Heart right ventricle (tissue), 16 donors: ENCODE measurements at regions not wholly inside any gene's neighbourhood (a gene's known extent, or its start where the extent isn't known, plus 50 kb on each side); places are given as distances from the start of the nearest gene placed in this dataset.

Source experiments
- ATAC-seq, 8 donors: fragments of 200-7000 bp; cut with Tn5 transposase; one replicate each; pipeline ENCODE4 v1.9.1; 2020; ENCODE audit warnings: mild to moderate bottlenecking in 8 of 8, moderate library complexity in 8 of 8, moderate number of reproducible peaks in 1 of 8
- DNase-seq, 2 donors: peaks; one replicate each; pipeline ENCODE4 v3.0.0-alpha.2; 2020
- H3K27ac ChIP-seq, 10 donors: fragments of 200-600 bp; sonication (generic) in 2 of 10; one replicate each; pipeline versions ENCODE4 v1.5.0 to v1.8.0; 2020 to 2022; ENCODE audit warnings: mild to moderate bottlenecking in 3 of 10
- H3K27me3 ChIP-seq, 7 donors: fragments of 200-600 bp; one replicate each; pipeline ENCODE4 v1.8.0; 2021 to 2022; ENCODE audit warnings: mild to moderate bottlenecking in 2 of 7
- H3K36me3 ChIP-seq, 9 donors: fragments of 200-600 bp; sonication (generic) in 1 of 9; one replicate each; pipeline versions ENCODE4 v1.5.0 to v1.8.0; 2020 to 2022; ENCODE audit warnings: mild to moderate bottlenecking in 2 of 9
- H3K4me1 ChIP-seq, 9 donors: fragments of 200-600 bp; sonication (generic) in 1 of 9; one replicate each; pipeline versions ENCODE4 v1.5.0 to v1.8.0; 2020 to 2022; ENCODE audit warnings: mild to moderate bottlenecking in 4 of 9
- H3K4me3 ChIP-seq, 10 donors: fragments of 200-600 bp; sonication (generic) in 2 of 10; one replicate each; pipeline versions ENCODE4 v1.5.0 to v1.8.0; 2020 to 2022; ENCODE audit warnings: mild to moderate bottlenecking in 7 of 10, moderate library complexity in 2 of 10
- H3K9me3 ChIP-seq, 11 donors: fragments of 200-600 bp in 10 of 11; sonication (generic) in 2 of 11; one replicate each; pipeline versions ENCODE4 v1.5.0 to v1.8.0; 2013 to 2022; ENCODE audit warnings: mild to moderate bottlenecking in 2 of 11, control low read depth in 1 of 11, moderate library complexity in 1 of 11
- WGBS, 2 donors: extraction: QIAGEN DNeasy Blood & Tissue Kit; methylation state at CpG; one replicate each; pipeline ENCODE4 v1.1.7; 2013; ENCODE audit warnings: inconsistent platforms in 1 of 2; 5-methylcytosine and 5-hydroxymethylcytosine counted together
- intact Hi-C, 10 donors: fragments of 100-400 bp; cut with DNase I; formaldehyde crosslinking; loops; one replicate each; pipeline versions ENCODE4 v1.11.1 to v1.14.2; 2022
- TF ChIP-seq, protein P1 (sequence below), 9 donors: fragments of 200-600 bp; sonication (generic) in 2 of 9; IDR thresholded peaks; one replicate each; pipeline versions ENCODE4 v1.5.0 to v1.8.0; 2021 to 2022; ENCODE audit warnings: antibody characterized with exemption in 9 of 9, mild to moderate bottlenecking in 5 of 9, moderate library complexity in 1 of 9
- donor health status: Arrhythmogenic right ventricular cardiomyopathy.
- donor health status: ischemic (EF 13 %, LVEDD 7.1; RV severe dilation, severe dysfunction).
- donor health status: healthy with polysubstance abuse.
- donor health status: DM: no; HTN: yes; CAD: no.
- donor health status: DM: no; HTN: no; CAD: no.
- donor health status: ischemic (EF 25% LVEDD 6.9; RV normal size, moderate dysfunction).
- donor health status: ischemic (EF 25% LVEDD 5.7; RV mildly dilated, moderate dysfunction).
- donor health status: healthy.
- donor health status: DM: yes; HTN: yes; CAD: no.
- donor health status: Ischemic cardiomyopathy.
- donor health status: ischemic (EF 35%, LVEDD 5.7; RV mildly dilated, moderate dysfunction).
- donor health status: nonischemic (EF 11% LVEDD 7.7; RV severe dilation, severe dysfunction).
- donor health status: DM: yes; HTN: yes; CAD: no.
- donor health status: PGD.
- donor health status: ischemic (EF 29% LVEDD 5.4; RV normal size, mild dysfunction).
- donor health status: nonischemic (EF 23%, LVEDD 6.1; RV moderate dilation, normal function).

DNA sequence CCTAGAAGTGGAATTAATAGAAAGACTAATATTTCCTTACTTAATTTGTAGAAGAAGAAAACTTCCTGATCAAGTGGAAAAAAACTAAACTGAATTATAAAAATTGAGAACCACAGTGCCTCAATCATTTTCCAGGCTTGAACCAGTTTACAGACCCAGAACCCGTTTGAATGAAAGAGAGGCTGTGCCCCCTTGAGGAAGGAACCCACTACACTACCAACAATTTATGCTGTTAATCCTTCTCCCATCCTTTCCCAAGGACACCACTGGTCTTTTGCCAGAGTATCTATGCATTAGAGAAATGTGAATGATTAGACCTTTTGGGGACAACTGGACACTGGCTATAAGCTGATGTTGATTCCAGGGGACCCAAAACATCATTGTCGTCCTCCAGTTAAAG, 842.6 kb downstream of the TECRL start:
- 45 to 56% methylated on average over 2 of the region's 2 CpGs for WGBS, 2 donors
- Histone ChIP-seq H3K4me1 (no peaks in the 10 kb centered on the region), H3K4me3 (no peak overlapping the region), H3K27me3 (no peaks in the 10 kb centered on the region), H3K9me3 (peaks cover 0 to 9% (median 0%) of the 10 kb centered on the region in 11 donors), H3K36me3 (no peaks in the 10 kb centered on the region), H3K27ac (no peak overlapping the region)
- intact Hi-C loops, result no loop called here
- ATAC-seq (no peak), DNase-seq (no peak)
- TF ChIP-seq, protein P1, sequence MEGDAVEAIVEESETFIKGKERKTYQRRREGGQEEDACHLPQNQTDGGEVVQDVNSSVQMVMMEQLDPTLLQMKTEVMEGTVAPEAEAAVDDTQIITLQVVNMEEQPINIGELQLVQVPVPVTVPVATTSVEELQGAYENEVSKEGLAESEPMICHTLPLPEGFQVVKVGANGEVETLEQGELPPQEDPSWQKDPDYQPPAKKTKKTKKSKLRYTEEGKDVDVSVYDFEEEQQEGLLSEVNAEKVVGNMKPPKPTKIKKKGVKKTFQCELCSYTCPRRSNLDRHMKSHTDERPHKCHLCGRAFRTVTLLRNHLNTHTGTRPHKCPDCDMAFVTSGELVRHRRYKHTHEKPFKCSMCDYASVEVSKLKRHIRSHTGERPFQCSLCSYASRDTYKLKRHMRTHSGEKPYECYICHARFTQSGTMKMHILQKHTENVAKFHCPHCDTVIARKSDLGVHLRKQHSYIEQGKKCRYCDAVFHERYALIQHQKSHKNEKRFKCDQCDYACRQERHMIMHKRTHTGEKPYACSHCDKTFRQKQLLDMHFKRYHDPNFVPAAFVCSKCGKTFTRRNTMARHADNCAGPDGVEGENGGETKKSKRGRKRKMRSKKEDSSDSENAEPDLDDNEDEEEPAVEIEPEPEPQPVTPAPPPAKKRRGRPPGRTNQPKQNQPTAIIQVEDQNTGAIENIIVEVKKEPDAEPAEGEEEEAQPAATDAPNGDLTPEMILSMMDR (IDR thresholded peaks at IDR 0.05), result no peak

DNA sequence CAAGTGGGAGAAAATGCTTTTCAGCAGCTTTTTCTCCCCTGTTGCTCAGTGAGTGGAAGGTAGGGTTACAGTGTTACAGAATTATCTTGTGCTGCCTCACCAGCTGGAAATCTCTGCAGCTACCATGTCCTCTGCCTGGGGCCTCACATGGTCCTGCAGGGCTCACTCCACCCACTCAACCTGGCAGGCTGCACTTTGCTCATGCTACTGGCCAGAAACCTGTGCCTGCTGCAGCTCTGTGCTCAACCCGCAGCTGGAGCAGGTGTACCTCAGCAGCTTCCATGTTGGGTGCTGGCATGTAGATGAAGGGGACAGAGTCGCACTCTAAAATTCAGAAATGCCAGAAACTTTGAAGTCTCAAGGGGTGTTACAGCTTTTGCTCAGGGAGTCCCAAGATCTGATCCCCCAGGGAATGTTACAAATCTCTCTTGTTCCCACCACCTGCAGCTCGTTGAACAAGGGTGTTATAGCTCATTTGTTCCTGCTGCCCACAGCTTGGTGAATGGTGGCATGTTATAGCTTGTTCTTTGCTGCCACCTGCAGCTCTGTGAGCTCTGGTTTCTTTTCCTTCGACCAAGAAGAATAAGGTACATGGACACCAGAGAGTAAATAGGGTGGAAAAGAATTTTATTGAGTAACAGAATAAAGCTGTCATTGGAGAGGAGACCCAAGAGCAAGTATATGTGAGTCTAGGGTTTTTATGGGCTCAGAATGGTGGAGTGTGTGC, 845.8 kb downstream of the TECRL start:
- 58 to 64% methylated on average over 4 of the region's 4 CpGs for WGBS, 2 donors
- intact Hi-C loops, result no loop called here
- TF ChIP-seq, protein P1 (IDR thresholded peaks at IDR 0.05), result peak in 4 of 9 donors; percentile 10 to 36 (median 30)
- H3K27ac ChIP-seq, result no peak overlapping the region
- H3K36me3 ChIP-seq, result no peaks in the 10 kb centered on the region
- no peak overlapping the region for H3K4me3 ChIP-seq
- peak in 2 of 8 donors; percentile 50 to 54 for ATAC-seq
- no peaks in the 10 kb centered on the region for H3K27me3 ChIP-seq
- DNase-seq, result no peak
- H3K9me3 ChIP-seq, result peaks cover 0 to 12% (median 4%) of the 10 kb centered on the region in 11 donors
- H3K4me1 ChIP-seq, result no peaks in the 10 kb centered on the region

DNA sequence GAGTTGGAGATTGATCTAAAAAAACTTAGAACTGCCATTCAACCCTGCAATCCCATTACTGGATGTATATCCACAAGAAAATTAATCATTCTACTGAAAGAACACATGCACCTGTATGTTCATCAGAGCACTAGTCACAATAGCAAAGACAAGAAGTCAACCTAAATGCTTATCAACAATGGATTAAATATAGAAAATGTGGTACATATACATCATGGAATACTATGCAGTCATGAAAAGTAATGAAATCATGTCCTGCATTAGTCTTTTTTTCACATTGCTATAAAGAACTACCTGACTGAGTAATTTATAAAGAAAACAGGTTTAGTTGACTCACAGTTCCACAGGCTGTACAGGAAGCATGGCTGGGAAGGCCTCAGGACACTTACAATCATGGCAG, 850.5 kb downstream of the TECRL start:
- Histone ChIP-seq H3K4me1 (no peaks in the 10 kb centered on the region), H3K27me3 (no peaks in the 10 kb centered on the region), H3K9me3 (peaks cover 0 to 19% (median 4%) of the 10 kb centered on the region in 11 donors), H3K36me3 (no peaks in the 10 kb centered on the region), H3K4me3 (no peak overlapping the region), H3K27ac (no peak overlapping the region)
- no peak for ATAC-seq
- intact Hi-C loops, result no loop called here
- TF ChIP-seq, protein P1 (IDR thresholded peaks at IDR 0.05), result no peak
- no peak for DNase-seq

DNA sequence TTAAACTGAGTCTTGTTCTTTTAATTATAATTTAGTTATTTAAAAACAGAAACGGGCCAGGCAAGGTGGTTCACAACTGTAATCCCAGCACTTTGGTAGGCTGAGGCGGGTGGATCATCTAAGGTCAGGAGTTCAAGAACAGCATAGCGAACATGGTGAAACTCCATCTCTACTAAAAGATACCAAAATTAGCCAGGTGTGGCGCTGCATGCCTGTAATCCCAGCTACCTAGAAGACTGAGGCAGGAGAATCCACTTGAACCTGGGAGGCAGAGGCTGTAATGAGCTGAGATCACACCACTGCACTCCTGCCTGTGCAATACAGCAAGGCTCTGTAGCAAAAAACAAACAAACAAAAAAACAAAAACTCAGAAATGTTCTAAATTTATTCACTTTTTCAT, 852.9 kb downstream of the TECRL start:
- 65 to 69% methylated on average over 4 of the region's 4 CpGs for WGBS, 2 donors

More for the DNA sequence above, 852.9 kb downstream of the TECRL start:
- TF ChIP-seq, protein P1 (IDR thresholded peaks at IDR 0.05), result no peak
- no peak for ATAC-seq
- Histone ChIP-seq H3K27me3 (no peaks in the 10 kb centered on the region), H3K27ac (no peak overlapping the region), H3K36me3 (no peaks in the 10 kb centered on the region), H3K4me1 (no peaks in the 10 kb centered on the region), H3K9me3 (peaks cover 0 to 19% (median 4%) of the 10 kb centered on the region in 11 donors), H3K4me3 (no peak overlapping the region)
- no peak for DNase-seq
- intact Hi-C loops, result no loop called here
